G401 (cell line): ENCODE measurements at regions not wholly inside any gene's neighbourhood (a gene's known extent, or its start where the extent isn't known, plus 50 kb on each side); places are given as distances from the start of the nearest gene placed in this dataset.

Source experiments
- DNase-seq: peaks from one replicate; pipeline ENCODE4 v3.0.0-alpha.2; 2015; ENCODE audit warnings: low spot score
- in situ Hi-C: cut with HindIII; loops from 2 replicates; pipeline ENCODE4 v1.10.0; 2016; ENCODE audit warnings: low sequenced_read_pairs, mixed read lengths

- no peak for DNase-seq
- in situ Hi-C loops, result loop anchor here (5.0 kb wide), 1 partner anchor 40 kb away; no protein-coding TSS in a partner anchor
Observed at GRCh38 chr13:111541752-111542529, 221.5 kb downstream of the TEX29 start.

GRCh38 chr13:111542530-111543341, 222.3 kb downstream of the TEX29 start:
- DNase-seq, result no peak
- in situ Hi-C loops, result loop anchor here (5.0 kb wide), 1 partner anchor 40 kb away; no protein-coding TSS in a partner anchor

- in situ Hi-C loops, result no loop called here
- no peak for DNase-seq
Observed at GRCh38 chr13:111546921-111547675, 226.7 kb downstream of the TEX29 start.

GRCh38 chr13:111547726-111548273, 227.4 kb downstream of the TEX29 start:
- no peak for DNase-seq
- in situ Hi-C loops, result no loop called here

- DNase-seq, result no peak
- in situ Hi-C loops, result no loop called here
Observed at GRCh38 chr13:111548301-111548700, 227.9 kb downstream of the TEX29 start.

- no peak for DNase-seq
- in situ Hi-C loops, result no loop called here
Observed at GRCh38 chr13:111548805-111549204, 228.4 kb downstream of the TEX29 start.

- in situ Hi-C loops, result no loop called here
- no peak for DNase-seq
Observed at GRCh38 chr13:111549464-111549863, 229.0 kb downstream of the TEX29 start.

- no peak for DNase-seq
- in situ Hi-C loops, result no loop called here
Observed at GRCh38 chr13:111550062-111550461, 229.6 kb downstream of the TEX29 start.

- in situ Hi-C loops, result no loop called here
- DNase-seq, result no peak
Observed at GRCh38 chr13:111551204-111551820, 230.9 kb downstream of the TEX29 start.

GRCh38 chr13:111552891-111553655, 232.6 kb downstream of the TEX29 start:
- in situ Hi-C loops, result no loop called here
- DNase-seq, result no peak

GRCh38 chr13:111554539-111555267, 234.3 kb downstream of the TEX29 start:
- DNase-seq, result no peak
- in situ Hi-C loops, result no loop called here

GRCh38 chr13:111555268-111555808, 234.9 kb downstream of the TEX29 start:
- in situ Hi-C loops, result no loop called here
- DNase-seq, result no peak

- DNase-seq, result no peak
- in situ Hi-C loops, result no loop called here
Observed at GRCh38 chr13:111555903-111556302, 235.5 kb downstream of the TEX29 start.

GRCh38 chr13:111556496-111556895, 236.1 kb downstream of the TEX29 start:
- in situ Hi-C loops, result no loop called here
- no peak for DNase-seq

GRCh38 chr13:111557921-111558699, 237.7 kb downstream of the TEX29 start:
- in situ Hi-C loops, result no loop called here
- DNase-seq, result no peak

- in situ Hi-C loops, result no loop called here
- DNase-seq, result no peak
Observed at GRCh38 chr13:111558700-111559088, 238.3 kb downstream of the TEX29 start.
